Spleen (tissue), 7 donors: ENCODE measurements at regions not wholly inside any gene's neighbourhood (a gene's known extent, or its start where the extent isn't known, plus 50 kb on each side); places are given as distances from the start of the nearest gene placed in this dataset.

ENCODE experiments used
- POLR2A ChIP-seq, 3 donors: fragments of 450-650 bp; IDR thresholded peaks; one replicate each; pipeline ENCODE4 v1.5.1; 2017; ENCODE audit warnings: antibody characterized with exemption in 3 of 3, mild to moderate bottlenecking in 1 of 3
- POLR2AphosphoS5 ChIP-seq, 3 donors: sonication (generic); formaldehyde crosslinking; IDR thresholded peaks; one replicate each; pipeline ENCODE4 v1.5.1; 2017; ENCODE audit warnings: antibody characterized with exemption in 3 of 3
- TF ChIP-seq, protein P1 (sequence below), 11 experiments: fragments of 200-600 bp in 7 of 11; fragments of 450-650 bp in 4 of 11; sonication (generic) in 4 of 11; IDR thresholded peaks in 8 of 11; conservative IDR thresholded peaks in 3 of 11; 1 replicate in 7 of 11; 2 replicates in 4 of 11; pipeline versions ENCODE4 v1.4.0 to v1.8.0; 2016 to 2021; ENCODE audit warnings: antibody characterized with exemption in 11 of 11, inconsistent platforms in 4 of 11, mild to moderate bottlenecking in 1 of 11
- donor health status: DM: no; HTN: no; CAD: no; lungs with moderate emphysema.
- donor health status: DM: no; HTN: no; CAD: no.
- donor health status: DM: no; HTN: no; CAD: no.

DNA sequence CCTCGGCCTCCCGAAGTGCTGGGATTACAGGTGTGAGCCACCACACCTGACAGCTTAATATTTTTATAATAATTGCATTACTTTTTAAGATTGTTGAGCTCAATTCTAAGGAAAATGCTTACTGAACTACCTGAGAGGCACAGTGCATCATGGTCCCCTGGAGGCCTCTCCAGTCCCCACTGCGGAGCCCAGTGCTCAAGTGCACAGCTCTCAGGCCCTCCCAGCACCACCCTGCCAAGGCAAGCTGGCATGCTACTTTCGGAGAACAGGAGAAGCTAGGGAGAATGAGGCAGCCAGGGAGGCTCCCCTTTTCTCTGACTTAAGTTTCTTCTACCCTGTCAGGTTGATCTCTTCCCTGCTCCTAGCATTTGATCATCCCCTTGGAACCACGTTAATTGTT, 64.2 kb upstream of the CECR2 start:
- TF ChIP-seq, protein P1, sequence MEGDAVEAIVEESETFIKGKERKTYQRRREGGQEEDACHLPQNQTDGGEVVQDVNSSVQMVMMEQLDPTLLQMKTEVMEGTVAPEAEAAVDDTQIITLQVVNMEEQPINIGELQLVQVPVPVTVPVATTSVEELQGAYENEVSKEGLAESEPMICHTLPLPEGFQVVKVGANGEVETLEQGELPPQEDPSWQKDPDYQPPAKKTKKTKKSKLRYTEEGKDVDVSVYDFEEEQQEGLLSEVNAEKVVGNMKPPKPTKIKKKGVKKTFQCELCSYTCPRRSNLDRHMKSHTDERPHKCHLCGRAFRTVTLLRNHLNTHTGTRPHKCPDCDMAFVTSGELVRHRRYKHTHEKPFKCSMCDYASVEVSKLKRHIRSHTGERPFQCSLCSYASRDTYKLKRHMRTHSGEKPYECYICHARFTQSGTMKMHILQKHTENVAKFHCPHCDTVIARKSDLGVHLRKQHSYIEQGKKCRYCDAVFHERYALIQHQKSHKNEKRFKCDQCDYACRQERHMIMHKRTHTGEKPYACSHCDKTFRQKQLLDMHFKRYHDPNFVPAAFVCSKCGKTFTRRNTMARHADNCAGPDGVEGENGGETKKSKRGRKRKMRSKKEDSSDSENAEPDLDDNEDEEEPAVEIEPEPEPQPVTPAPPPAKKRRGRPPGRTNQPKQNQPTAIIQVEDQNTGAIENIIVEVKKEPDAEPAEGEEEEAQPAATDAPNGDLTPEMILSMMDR (IDR thresholded peaks at IDR 0.05 in 8 of 11, conservative IDR thresholded peaks at IDR 0.05 in 3 of 11) = no peak
- TF ChIP-seq POLR2A (IDR thresholded peaks at IDR 0.05) = no peak
- no peak for TF ChIP-seq POLR2AphosphoS5 (IDR thresholded peaks at IDR 0.05)
